ENCODE measurements at regions not wholly inside any gene's neighbourhood (a gene's known extent, or its start where the extent isn't known, plus 50 kb on each side); places are given as distances from the start of the nearest gene placed in this dataset.

GRCh38 chr14:84864548-84865271 lies 665.2 kb upstream of the FLRT2 start:
- no peak overlapping the region for H3K4me3 ChIP-seq (replicated peaks in 1 of 3; ENCODE audit: low read depth in 2 of 3, low read length in 3 of 3)
- H3K9ac ChIP-seq (ENCODE audit: insufficient read depth, low read length, poor library complexity, severe bottlenecking) = no peak overlapping the region
- no peak overlapping the region for H3K4me2 ChIP-seq (replicated peaks; ENCODE audit: extremely low read depth, low read length, poor library complexity, severe bottlenecking)
- intact Hi-C loops (cut with micrococcal nuclease) = no loop called here
- Mint-ChIP-seq H3K27ac (no peak overlapping the region), H3K4me3 (no peak overlapping the region), H3K9me3 (peaks cover 0 to 4% (median 3%) of the 10 kb centered on the region in 7 donors), H3K27me3 (ENCODE audit: low read depth in 3 of 3) (no peaks in the 10 kb centered on the region), H3K4me1 (no peaks in the 10 kb centered on the region), H3K36me3 (no peaks in the 10 kb centered on the region)
- no peak overlapping the region for H2AFZ ChIP-seq (ENCODE audit: insufficient read depth, low read depth, low read length, poor library complexity, severe bottlenecking)
- H3K9me3 ChIP-seq (replicated peaks in 1 of 2; ENCODE audit: control insufficient read depth in 1 of 2, insufficient read depth in 1 of 2, low read length in 2 of 2) = peaks cover 3 to 11% of the 10 kb centered on the region in 2 donors
- H3K79me2 ChIP-seq (ENCODE audit: insufficient read depth, low read length) = no peaks in the 10 kb centered on the region
- no peaks in the 10 kb centered on the region for H4K20me1 ChIP-seq (ENCODE audit: insufficient read depth, low read length)
- no peaks in the 10 kb centered on the region for H3K4me1 ChIP-seq (ENCODE audit: control insufficient read depth in 1 of 2, insufficient read depth in 2 of 2, low read length in 2 of 2)
- no peaks in the 10 kb centered on the region for H3K27me3 ChIP-seq (ENCODE audit: control insufficient read depth in 2 of 2, insufficient read depth in 2 of 2, low read length in 2 of 2)
- H3K27ac ChIP-seq (ENCODE audit: low read depth in 1 of 2, low read length in 2 of 2) = no peak overlapping the region
- DNase-seq = no peak
- TF ChIP-seq CTCF (IDR thresholded peaks at IDR 0.05) = no peak
- no peaks in the 10 kb centered on the region for H3K36me3 ChIP-seq (replicated peaks in 1 of 2; ENCODE audit: control insufficient read depth in 1 of 2, insufficient read depth in 2 of 2, low read length in 2 of 2)
- 100% methylated on average over 1 of the region's 2 CpGs for WGBS (ENCODE audit: insufficient coverage)

GRCh38 chr14:84871734-84872133 lies 658.2 kb upstream of the FLRT2 start:
- no peak for TF ChIP-seq CTCF (IDR thresholded peaks at IDR 0.05)
- Mint-ChIP-seq H3K9me3 (peaks cover 0 to 4% (median 2%) of the 10 kb centered on the region in 7 donors), H3K36me3 (no peaks in the 10 kb centered on the region), H3K27ac (no peak overlapping the region), H3K27me3 (ENCODE audit: low read depth in 3 of 3) (peaks cover 0 to 4% (median 0%) of the 10 kb centered on the region in 3 donors), H3K4me1 (no peaks in the 10 kb centered on the region), H3K4me3 (no peak overlapping the region)
- Histone ChIP-seq H3K27me3 (ENCODE audit: control insufficient read depth in 2 of 2, insufficient read depth in 2 of 2, low read length in 2 of 2) (no peaks in the 10 kb centered on the region), H3K4me1 (ENCODE audit: control insufficient read depth in 1 of 2, insufficient read depth in 2 of 2, low read length in 2 of 2) (no peaks in the 10 kb centered on the region), H3K9ac (ENCODE audit: insufficient read depth, low read length, poor library complexity, severe bottlenecking) (no peak overlapping the region), H4K20me1 (ENCODE audit: insufficient read depth, low read length) (no peaks in the 10 kb centered on the region), H3K79me2 (ENCODE audit: insufficient read depth, low read length) (no peaks in the 10 kb centered on the region), H3K36me3 (replicated peaks in 1 of 2; ENCODE audit: control insufficient read depth in 1 of 2, insufficient read depth in 2 of 2, low read length in 2 of 2) (no peaks in the 10 kb centered on the region), H2AFZ (ENCODE audit: insufficient read depth, low read depth, low read length, poor library complexity, severe bottlenecking) (no peak overlapping the region), H3K27ac (ENCODE audit: low read depth in 1 of 2, low read length in 2 of 2) (no peak overlapping the region), H3K4me3 (replicated peaks in 1 of 3; ENCODE audit: low read depth in 2 of 3, low read length in 3 of 3) (no peak overlapping the region), H3K4me2 (replicated peaks; ENCODE audit: extremely low read depth, low read length, poor library complexity, severe bottlenecking) (no peak overlapping the region), H3K9me3 (replicated peaks in 1 of 2; ENCODE audit: control insufficient read depth in 1 of 2, insufficient read depth in 1 of 2, low read length in 2 of 2) (peaks cover 0 to 11% of the 10 kb centered on the region in 2 donors)
- intact Hi-C loops (cut with micrococcal nuclease) = no loop called here
- no CpG with 5 or more reads among the region's 2 CpGs for WGBS (ENCODE audit: insufficient coverage)
- DNase-seq = no peak

Data from CD14-positive monocyte (primary cell).